NT2/D1 (cell line): ENCODE measurements at regions not wholly inside any gene's neighbourhood (a gene's known extent, or its start where the extent isn't known, plus 50 kb on each side); places are given as distances from the start of the nearest gene placed in this dataset.

Source experiments
- YY1 ChIP-seq: IDR thresholded peaks from 2 replicates; pipeline ENCODE4 v1.6.1; 2011; ENCODE audit not compliant: insufficient read length, insufficient read depth
- ZNF274 ChIP-seq: IDR thresholded peaks from 2 replicates; pipeline ENCODE4 v1.6.1; 2011; ENCODE audit warnings: mild to moderate bottlenecking, low read depth, low read length

DNA sequence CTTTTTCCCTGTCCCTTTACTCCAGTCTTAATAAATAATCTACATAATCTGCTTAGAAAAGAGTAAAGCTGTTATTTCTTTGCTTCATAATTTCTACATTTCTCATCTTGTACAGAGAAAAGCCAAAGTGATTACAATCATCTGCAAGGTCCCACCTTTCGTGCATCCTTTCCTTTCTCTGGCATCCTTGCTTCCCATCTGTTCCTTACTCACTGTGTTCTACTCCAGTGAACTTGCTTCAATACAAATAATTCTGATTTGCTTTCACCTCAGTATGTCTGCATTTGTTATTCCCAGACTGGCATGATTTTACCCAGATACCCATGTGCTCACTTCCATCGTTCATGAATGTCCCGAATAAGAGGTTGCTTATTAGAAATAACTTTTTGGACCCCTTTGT lies 99.4 kb upstream of the DSEL start:
- no peak for TF ChIP-seq YY1
- no peak for TF ChIP-seq ZNF274
